Right atrium auricular region (tissue), 2 donors: ENCODE measurements at regions not wholly inside any gene's neighbourhood (a gene's known extent, or its start where the extent isn't known, plus 50 kb on each side); places are given as distances from the start of the nearest gene placed in this dataset.

Experiments used
- DNase-seq: peaks from one replicate; pipeline ENCODE4 v3.0.0-alpha.2; 2019; ENCODE audit warnings: low spot score
- H3K27ac ChIP-seq, 2 donors: fragments of 200-600 bp; sonication (generic); 1 replicate in 1 of 2; 2 replicates in 1 of 2; pipeline ENCODE4 v1.5.1; 2016 to 2019
- H3K27me3 ChIP-seq, 2 donors: fragments of 200-600 bp; sonication (generic); one replicate each; pipeline versions ENCODE4 v1.5.1 to v1.6.0; 2017 to 2019
- H3K36me3 ChIP-seq: fragments of 200-600 bp; sonication (generic); one replicate; pipeline ENCODE4 v1.5.1; 2016
- H3K4me1 ChIP-seq, 2 donors: fragments of 200-600 bp; sonication (generic); one replicate each; pipeline versions ENCODE4 v1.5.1 to v1.6.0; 2017 to 2019
- H3K4me3 ChIP-seq, 2 donors: fragments of 200-600 bp; sonication (generic); 1 replicate in 1 of 2; 2 replicates in 1 of 2; pipeline ENCODE4 v1.5.1; 2017 to 2019; ENCODE audit warnings: mild to moderate bottlenecking in 1 of 2, moderate library complexity in 1 of 2
- H3K9me3 ChIP-seq, 2 donors: fragments of 200-600 bp; sonication (generic); one replicate each; pipeline ENCODE4 v1.5.1; 2019
- CTCF ChIP-seq, 2 donors: fragments of 200-600 bp; sonication (generic); IDR thresholded peaks; one replicate each; pipeline ENCODE4 v1.5.1; 2019; ENCODE audit warnings: antibody characterized with exemption in 2 of 2

- no peak for DNase-seq
- H3K27me3 ChIP-seq: no peaks in the 10 kb centered on the region
- H3K27ac ChIP-seq: no peak overlapping the region
- H3K36me3 ChIP-seq: no peaks in the 10 kb centered on the region
- H3K9me3 ChIP-seq: no peaks in the 10 kb centered on the region
- H3K4me3 ChIP-seq: no peak overlapping the region
- no peak for TF ChIP-seq CTCF (IDR thresholded peaks at IDR 0.05)
- no peaks in the 10 kb centered on the region for H3K4me1 ChIP-seq
These were observed 63.9 kb upstream of the B3GAT1 start for GRCh38 chr11:134475951-134476350.

GRCh38 chr11:134474942-134475341 lies 62.9 kb upstream of the B3GAT1 start:
- TF ChIP-seq CTCF (IDR thresholded peaks at IDR 0.05): no peak
- Histone ChIP-seq H3K9me3 (no peaks in the 10 kb centered on the region), H3K27me3 (no peaks in the 10 kb centered on the region)

GRCh38 chr11:134474070-134474860 lies 62.2 kb upstream of the B3GAT1 start:
- Histone ChIP-seq H3K27me3 (no peaks in the 10 kb centered on the region), H3K36me3 (no peaks in the 10 kb centered on the region), H3K27ac (no peak overlapping the region), H3K4me3 (no peak overlapping the region), H3K4me1 (no peaks in the 10 kb centered on the region), H3K9me3 (no peaks in the 10 kb centered on the region)
- no peak for TF ChIP-seq CTCF (IDR thresholded peaks at IDR 0.05)
- DNase-seq: no peak

More at GRCh38 chr11:134474942-134475341, 62.9 kb upstream of the B3GAT1 start:
- Histone ChIP-seq H3K4me3 (no peak overlapping the region), H3K27ac (no peak overlapping the region), H3K36me3 (no peaks in the 10 kb centered on the region), H3K4me1 (no peaks in the 10 kb centered on the region)
- no peak for DNase-seq

- no peaks in the 10 kb centered on the region for H3K27me3 ChIP-seq
- TF ChIP-seq CTCF (IDR thresholded peaks at IDR 0.05): no peak
These were observed 59.8 kb upstream of the B3GAT1 start for GRCh38 chr11:134471716-134472455.

GRCh38 chr11:134471087-134471715 lies 59.2 kb upstream of the B3GAT1 start:
- TF ChIP-seq CTCF (IDR thresholded peaks at IDR 0.05): no peak
- H3K4me1 ChIP-seq: no peaks in the 10 kb centered on the region
- no peaks in the 10 kb centered on the region for H3K36me3 ChIP-seq
- no peak overlapping the region for H3K4me3 ChIP-seq
- no peaks in the 10 kb centered on the region for H3K9me3 ChIP-seq
- no peaks in the 10 kb centered on the region for H3K27me3 ChIP-seq
- no peak for DNase-seq
- H3K27ac ChIP-seq: no peak overlapping the region

More at GRCh38 chr11:134471716-134472455, 59.8 kb upstream of the B3GAT1 start:
- no peaks in the 10 kb centered on the region for H3K36me3 ChIP-seq
- no peaks in the 10 kb centered on the region for H3K9me3 ChIP-seq
- H3K4me3 ChIP-seq: no peak overlapping the region
- no peak for DNase-seq
- H3K4me1 ChIP-seq: no peaks in the 10 kb centered on the region
- H3K27ac ChIP-seq: no peak overlapping the region
